Loucy (cell line): ENCODE measurements at regions not wholly inside any gene's neighbourhood (a gene's known extent, or its start where the extent isn't known, plus 50 kb on each side); places are given as distances from the start of the nearest gene placed in this dataset.

ENCODE experiments used
- H2AFZ ChIP-seq: fragments of 200-600 bp; sonication (generic); 2 replicates; pipeline ENCODE4 v1.6.0; 2016; ENCODE audit warnings: antibody characterized with exemption, mild to moderate bottlenecking, low read length, moderate library complexity
- H3F3A ChIP-seq: fragments of 200-600 bp; 2 replicates; pipeline ENCODE4 v1.6.0; 2016; ENCODE audit warnings: antibody characterized with exemption, low read depth, mild to moderate bottlenecking
- H3K27me3 ChIP-seq: fragments of 200-600 bp; sonication (generic); 2 replicates; pipeline ENCODE4 v1.6.1; 2014; ENCODE audit warnings: low read length, mild to moderate bottlenecking; ENCODE audit not compliant: insufficient read depth, poor library complexity, severe bottlenecking
- H3K36me3 ChIP-seq: fragments of 200-600 bp; sonication (generic); 2 replicates; pipeline ENCODE4 v1.6.1; 2016; ENCODE audit warnings: low read length; ENCODE audit not compliant: insufficient read depth
- H3K4me1 ChIP-seq: fragments of 200-600 bp; sonication (generic); 2 replicates; pipeline ENCODE4 v1.5.1; 2014; ENCODE audit warnings: low read length, mild to moderate bottlenecking; ENCODE audit not compliant: insufficient read depth, poor library complexity, severe bottlenecking
- H3K4me2 ChIP-seq: fragments of 200-600 bp; sonication (generic); 2 replicates; pipeline ENCODE4 v1.6.0; 2014; ENCODE audit warnings: antibody characterized with exemption, low read length, low read depth, mild to moderate bottlenecking; ENCODE audit not compliant: poor library complexity, severe bottlenecking
- H3K4me3 ChIP-seq: fragments of 200-600 bp; sonication (generic); 2 replicates; pipeline ENCODE4 v1.5.1; 2014; ENCODE audit warnings: low read length, mild to moderate bottlenecking, mixed read lengths; ENCODE audit not compliant: poor library complexity, severe bottlenecking
- H3K79me2 ChIP-seq: fragments of 200-600 bp; sonication (generic); 2 replicates; pipeline ENCODE4 v1.6.1; 2014; ENCODE audit warnings: low read length; ENCODE audit not compliant: insufficient read depth
- H3K9ac ChIP-seq: fragments of 200-600 bp; sonication (generic); 2 replicates; pipeline ENCODE4 v1.6.0; 2014; ENCODE audit warnings: mild to moderate bottlenecking, low read depth, low read length, moderate library complexity; ENCODE audit not compliant: poor library complexity, severe bottlenecking
- H3K9me2 ChIP-seq: fragments of 200-600 bp; sonication (generic); replicated peaks from 2 replicates; pipeline ENCODE4 v1.6.1; 2016; ENCODE audit warnings: low read depth, low read length, mixed read lengths
- H3K9me3 ChIP-seq: fragments of 200-600 bp; sonication (generic); 2 replicates; pipeline ENCODE4 v1.6.1; 2014; ENCODE audit warnings: mild to moderate bottlenecking, antibody characterized with exemption, low read length, low read depth; ENCODE audit not compliant: insufficient read depth
- H4K20me1 ChIP-seq: fragments of 200-600 bp; sonication (generic); 2 replicates; pipeline ENCODE4 v1.6.0; 2014; ENCODE audit warnings: antibody characterized with exemption, low read length, mild to moderate bottlenecking; ENCODE audit not compliant: insufficient read depth, poor library complexity, severe bottlenecking
- EZH2phosphoT487 ChIP-seq: fragments of 200-600 bp; IDR thresholded peaks from 2 replicates; pipeline ENCODE4 v1.6.1; 2018; ENCODE audit warnings: antibody characterized with exemption, mild to moderate bottlenecking, moderate library complexity, borderline replicate concordance
- TF ChIP-seq, protein P1 (sequence below): fragments of 200-600 bp; sonication (generic); conservative IDR thresholded peaks from 2 replicates; pipeline ENCODE4 v1.5.1; 2014; ENCODE audit warnings: mild to moderate bottlenecking, antibody characterized with exemption, low read length

- Histone ChIP-seq H3K27me3 (no peaks in the 10 kb centered on the region), H2AFZ (no peak overlapping the region), H3K4me1 (peaks cover 8% of the 10 kb centered on the region), H3K4me3 (no peak overlapping the region), H3K79me2 (no peaks in the 10 kb centered on the region), H3K36me3 (no peaks in the 10 kb centered on the region), H3K9me3 (no peaks in the 10 kb centered on the region), H3K9me2 (no peaks in the 10 kb centered on the region), H4K20me1 (no peaks in the 10 kb centered on the region), H3K4me2 (no peak overlapping the region), H3K9ac (no peak overlapping the region), H3F3A (no peaks in the 10 kb centered on the region)
- no peak for TF ChIP-seq EZH2phosphoT487
Measured at GRCh38 chr2:188884517-188884916, 89.7 kb upstream of the COL3A1 start.

DNA sequence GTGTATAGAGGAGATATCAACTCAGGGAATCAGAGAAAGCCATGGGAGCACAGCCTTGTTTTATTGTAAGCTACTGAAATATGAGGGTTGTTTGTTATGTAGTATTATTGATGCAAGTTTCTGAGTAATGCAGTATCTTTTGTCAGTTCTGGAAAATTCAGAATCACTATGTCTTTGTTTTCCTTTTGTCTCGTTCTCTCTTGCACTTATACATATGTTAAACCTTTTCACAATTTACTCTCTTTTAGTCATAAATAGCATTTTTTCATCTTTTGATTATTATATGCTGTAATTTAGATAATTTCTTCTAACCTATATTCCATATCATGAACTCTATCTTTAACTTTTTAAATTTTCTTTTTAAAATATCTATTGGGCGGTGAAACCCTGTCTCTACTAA lies 85.0 kb upstream of the COL3A1 start:
- no peaks in the 10 kb centered on the region for H4K20me1 ChIP-seq
- peaks cover 2% of the 10 kb centered on the region for H3K4me1 ChIP-seq
- no peak overlapping the region for H3K4me3 ChIP-seq
- H3F3A ChIP-seq = no peaks in the 10 kb centered on the region
- H3K9me2 ChIP-seq = no peaks in the 10 kb centered on the region
- H3K79me2 ChIP-seq = no peaks in the 10 kb centered on the region
- no peaks in the 10 kb centered on the region for H3K27me3 ChIP-seq
- H3K9me3 ChIP-seq = no peaks in the 10 kb centered on the region
- no peak overlapping the region for H2AFZ ChIP-seq
- no peaks in the 10 kb centered on the region for H3K36me3 ChIP-seq
- H3K9ac ChIP-seq = no peak overlapping the region
- H3K4me2 ChIP-seq = no peak overlapping the region
- TF ChIP-seq EZH2phosphoT487 = no peak
- TF ChIP-seq, protein P1, sequence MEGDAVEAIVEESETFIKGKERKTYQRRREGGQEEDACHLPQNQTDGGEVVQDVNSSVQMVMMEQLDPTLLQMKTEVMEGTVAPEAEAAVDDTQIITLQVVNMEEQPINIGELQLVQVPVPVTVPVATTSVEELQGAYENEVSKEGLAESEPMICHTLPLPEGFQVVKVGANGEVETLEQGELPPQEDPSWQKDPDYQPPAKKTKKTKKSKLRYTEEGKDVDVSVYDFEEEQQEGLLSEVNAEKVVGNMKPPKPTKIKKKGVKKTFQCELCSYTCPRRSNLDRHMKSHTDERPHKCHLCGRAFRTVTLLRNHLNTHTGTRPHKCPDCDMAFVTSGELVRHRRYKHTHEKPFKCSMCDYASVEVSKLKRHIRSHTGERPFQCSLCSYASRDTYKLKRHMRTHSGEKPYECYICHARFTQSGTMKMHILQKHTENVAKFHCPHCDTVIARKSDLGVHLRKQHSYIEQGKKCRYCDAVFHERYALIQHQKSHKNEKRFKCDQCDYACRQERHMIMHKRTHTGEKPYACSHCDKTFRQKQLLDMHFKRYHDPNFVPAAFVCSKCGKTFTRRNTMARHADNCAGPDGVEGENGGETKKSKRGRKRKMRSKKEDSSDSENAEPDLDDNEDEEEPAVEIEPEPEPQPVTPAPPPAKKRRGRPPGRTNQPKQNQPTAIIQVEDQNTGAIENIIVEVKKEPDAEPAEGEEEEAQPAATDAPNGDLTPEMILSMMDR = no peak

GRCh38 chr2:188890755-188891154 lies 83.4 kb upstream of the COL3A1 start:
- H3K4me2 ChIP-seq = no peak overlapping the region
- no peak overlapping the region for H3K4me3 ChIP-seq
- H3K9ac ChIP-seq = no peak overlapping the region
- no peaks in the 10 kb centered on the region for H3K79me2 ChIP-seq
- H2AFZ ChIP-seq = no peak overlapping the region
- no peaks in the 10 kb centered on the region for H3F3A ChIP-seq
- no peaks in the 10 kb centered on the region for H4K20me1 ChIP-seq
- no peaks in the 10 kb centered on the region for H3K36me3 ChIP-seq
- TF ChIP-seq, protein P1 = no peak
- no peak for TF ChIP-seq EZH2phosphoT487
- no peaks in the 10 kb centered on the region for H3K4me1 ChIP-seq
- H3K9me3 ChIP-seq = no peaks in the 10 kb centered on the region
- H3K9me2 ChIP-seq = no peaks in the 10 kb centered on the region
- H3K27me3 ChIP-seq = no peaks in the 10 kb centered on the region

DNA sequence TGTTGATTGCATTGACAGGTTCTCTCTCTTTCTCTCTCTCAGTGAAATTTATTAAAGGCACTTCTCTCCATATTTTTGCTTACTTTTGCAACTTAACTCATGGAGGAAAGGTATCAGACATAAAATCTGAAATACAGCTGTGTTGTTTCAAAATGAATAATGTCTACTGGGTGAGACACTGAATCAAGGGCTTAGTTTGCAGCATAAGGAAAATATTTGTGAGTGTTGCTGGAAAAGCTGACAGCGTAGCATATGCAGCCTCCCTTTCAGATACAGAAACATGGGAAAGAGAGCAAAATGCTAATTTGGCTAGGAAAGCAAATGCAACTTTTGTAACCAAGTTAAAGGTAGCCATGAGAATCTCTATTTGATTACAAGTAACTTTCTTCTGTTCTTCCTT lies 81.5 kb upstream of the COL3A1 start:
- Histone ChIP-seq H3K27me3 (no peaks in the 10 kb centered on the region), H3K79me2 (no peaks in the 10 kb centered on the region), H3K9me3 (no peaks in the 10 kb centered on the region), H3K36me3 (no peaks in the 10 kb centered on the region), H3K4me2 (no peak overlapping the region), H3K9me2 (no peaks in the 10 kb centered on the region), H3K9ac (no peak overlapping the region), H3K4me1 (no peaks in the 10 kb centered on the region), H3K4me3 (no peak overlapping the region), H4K20me1 (no peaks in the 10 kb centered on the region), H2AFZ (no peak overlapping the region), H3F3A (no peaks in the 10 kb centered on the region)
- TF ChIP-seq, protein P1 = no peak
- no peak for TF ChIP-seq EZH2phosphoT487
